Right lobe of liver (tissue), 4 donors: ENCODE measurements at regions not wholly inside any gene's neighbourhood (a gene's known extent, or its start where the extent isn't known, plus 50 kb on each side); places are given as distances from the start of the nearest gene placed in this dataset.

Experiments used
- POLR2A ChIP-seq: fragments of 450-650 bp; IDR thresholded peaks from one replicate; pipeline ENCODE4 v1.6.1; 2017; ENCODE audit warnings: antibody characterized with exemption, mild to moderate bottlenecking
- TF ChIP-seq, protein P1 (sequence below), 4 donors: fragments of 200-600 bp in 3 of 4; fragments of 450-650 bp in 1 of 4; IDR thresholded peaks; one replicate each; pipeline versions ENCODE4 v1.5.1 to v1.8.0; 2016 to 2022; ENCODE audit warnings: antibody characterized with exemption in 4 of 4, mild to moderate bottlenecking in 2 of 4
- donor health status: DM: no; HTN: no; CAD: no.
- donor health status: DM: no; HTN: no; CAD: no.
- donor health status: DM: no; HTN: yes; CAD: no.

DNA sequence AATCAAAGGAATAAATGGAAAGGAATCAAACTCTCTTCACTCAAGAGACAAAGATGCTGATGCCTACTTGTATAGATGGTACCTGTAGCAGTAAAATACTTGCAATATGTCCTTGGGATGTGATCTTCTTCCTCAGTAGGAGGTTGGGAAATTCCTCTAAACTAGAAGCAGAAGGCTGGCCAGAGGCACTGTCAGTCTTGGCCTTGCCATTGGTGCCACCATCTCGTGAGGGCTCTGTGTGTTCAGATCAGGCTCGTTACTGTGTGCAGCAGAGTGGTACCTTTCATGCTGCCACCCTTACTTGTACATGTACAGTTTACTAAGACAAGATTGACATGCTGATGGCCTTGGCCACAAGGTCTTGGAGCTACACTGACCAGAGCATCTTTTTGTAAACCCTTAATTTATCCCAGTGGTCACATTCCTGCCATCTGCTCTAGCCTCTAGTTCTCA is 169.0 kb downstream of the MYCN start:
- TF ChIP-seq POLR2A, result no peak
- TF ChIP-seq, protein P1, sequence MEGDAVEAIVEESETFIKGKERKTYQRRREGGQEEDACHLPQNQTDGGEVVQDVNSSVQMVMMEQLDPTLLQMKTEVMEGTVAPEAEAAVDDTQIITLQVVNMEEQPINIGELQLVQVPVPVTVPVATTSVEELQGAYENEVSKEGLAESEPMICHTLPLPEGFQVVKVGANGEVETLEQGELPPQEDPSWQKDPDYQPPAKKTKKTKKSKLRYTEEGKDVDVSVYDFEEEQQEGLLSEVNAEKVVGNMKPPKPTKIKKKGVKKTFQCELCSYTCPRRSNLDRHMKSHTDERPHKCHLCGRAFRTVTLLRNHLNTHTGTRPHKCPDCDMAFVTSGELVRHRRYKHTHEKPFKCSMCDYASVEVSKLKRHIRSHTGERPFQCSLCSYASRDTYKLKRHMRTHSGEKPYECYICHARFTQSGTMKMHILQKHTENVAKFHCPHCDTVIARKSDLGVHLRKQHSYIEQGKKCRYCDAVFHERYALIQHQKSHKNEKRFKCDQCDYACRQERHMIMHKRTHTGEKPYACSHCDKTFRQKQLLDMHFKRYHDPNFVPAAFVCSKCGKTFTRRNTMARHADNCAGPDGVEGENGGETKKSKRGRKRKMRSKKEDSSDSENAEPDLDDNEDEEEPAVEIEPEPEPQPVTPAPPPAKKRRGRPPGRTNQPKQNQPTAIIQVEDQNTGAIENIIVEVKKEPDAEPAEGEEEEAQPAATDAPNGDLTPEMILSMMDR (IDR thresholded peaks at IDR 0.05), result no peak
